ENCODE measurements at regions not wholly inside any gene's neighbourhood (a gene's known extent, or its start where the extent isn't known, plus 50 kb on each side); places are given as distances from the start of the nearest gene placed in this dataset.

GRCh38 chr5:93272108-93272507 is 308.9 kb downstream of the NR2F1-AS1 start:
- TF ChIP-seq CTCF (conservative IDR thresholded peaks at IDR 0.05; ENCODE audit: low read length): no peak
- TF ChIP-seq EZH2phosphoT487 (IDR thresholded peaks at IDR 0.05; ENCODE audit: borderline replicate concordance, low read depth, low read length): no peak

All from OCI-LY7 (cell line).